IPS-20b (cell line): ENCODE measurements at regions not wholly inside any gene's neighbourhood (a gene's known extent, or its start where the extent isn't known, plus 50 kb on each side); places are given as distances from the start of the nearest gene placed in this dataset.

ENCODE experiments used
- H3K27ac ChIP-seq: one replicate; pipeline ENCODE4 v1.5.1; 2013; ENCODE audit warnings: low read length
- H3K27me3 ChIP-seq: 2 replicates; pipeline ENCODE4 v1.6.1; 2013; ENCODE audit warnings: mild to moderate bottlenecking, low read length, inconsistent platforms; ENCODE audit not compliant: insufficient read depth
- H3K36me3 ChIP-seq: 2 replicates; pipeline ENCODE4 v1.6.1; 2013; ENCODE audit warnings: low read depth, mild to moderate bottlenecking, inconsistent platforms, low read length, moderate library complexity; ENCODE audit not compliant: insufficient read depth
- H3K4me1 ChIP-seq: 2 replicates; pipeline ENCODE4 v1.6.1; 2013; ENCODE audit warnings: mild to moderate bottlenecking, control low read depth, inconsistent platforms, low read length, moderate library complexity; ENCODE audit not compliant: insufficient read depth
- H3K4me3 ChIP-seq: 2 replicates; pipeline ENCODE4 v1.5.1; 2013; ENCODE audit warnings: mild to moderate bottlenecking, low read length, inconsistent platforms
- H3K9ac ChIP-seq: 2 replicates; pipeline ENCODE4 v1.6.1; 2013; ENCODE audit warnings: low read depth, mild to moderate bottlenecking, inconsistent platforms, low read length, moderate library complexity
- H3K9me3 ChIP-seq: 2 replicates; pipeline ENCODE4 v1.6.1; 2013; ENCODE audit warnings: mild to moderate bottlenecking, low read depth, low read length, inconsistent platforms; ENCODE audit not compliant: insufficient read depth

DNA sequence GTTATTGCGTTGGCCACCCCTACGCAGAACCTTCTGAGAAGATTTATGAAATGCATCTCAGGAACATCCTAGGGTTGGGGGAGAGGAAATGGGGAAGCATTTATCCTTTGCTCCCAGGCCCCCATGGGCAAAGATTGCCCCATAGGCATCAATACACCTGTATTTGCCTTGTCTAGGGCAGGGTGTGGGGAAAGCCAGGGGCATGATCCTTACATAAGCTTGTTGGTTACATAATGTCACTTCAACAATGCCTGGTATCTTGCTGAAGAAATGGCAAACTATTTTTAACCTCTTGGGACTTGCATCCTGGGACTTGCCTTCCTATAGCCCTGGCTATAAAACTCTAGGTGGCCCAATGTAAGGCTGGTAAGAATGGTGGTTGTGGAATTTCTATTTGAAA is 53.9 kb upstream of the SPRED2 start:
- Histone ChIP-seq H3K9me3 (no peaks in the 10 kb centered on the region), H3K36me3 (no peaks in the 10 kb centered on the region), H3K27ac (no peak overlapping the region), H3K27me3 (no peaks in the 10 kb centered on the region), H3K4me1 (no peaks in the 10 kb centered on the region), H3K9ac (no peak overlapping the region), H3K4me3 (no peak overlapping the region)

DNA sequence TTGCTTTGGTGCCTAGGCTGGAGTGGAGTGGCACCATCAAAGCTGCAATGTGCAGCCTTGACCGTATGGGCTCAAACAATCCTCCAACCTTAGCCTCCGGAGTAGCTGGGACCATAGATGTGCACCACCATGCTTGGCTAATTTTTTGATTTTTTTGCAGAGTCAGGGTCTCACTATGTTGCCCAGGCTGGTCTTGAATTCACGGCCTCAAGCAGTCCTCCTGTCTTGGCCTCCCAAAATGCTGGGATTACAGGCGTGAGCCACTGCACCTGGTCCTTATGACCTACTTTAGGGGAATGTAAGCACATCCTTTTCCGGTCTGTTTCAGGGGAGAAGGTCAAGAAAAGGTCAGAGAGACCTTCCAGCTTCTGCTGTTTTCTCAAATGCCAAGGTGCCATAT is 53.4 kb upstream of the SPRED2 start:
- Histone ChIP-seq H3K4me1 (no peaks in the 10 kb centered on the region), H3K4me3 (no peak overlapping the region), H3K27me3 (no peaks in the 10 kb centered on the region), H3K9me3 (no peaks in the 10 kb centered on the region), H3K27ac (no peak overlapping the region), H3K9ac (no peak overlapping the region), H3K36me3 (no peaks in the 10 kb centered on the region)

DNA sequence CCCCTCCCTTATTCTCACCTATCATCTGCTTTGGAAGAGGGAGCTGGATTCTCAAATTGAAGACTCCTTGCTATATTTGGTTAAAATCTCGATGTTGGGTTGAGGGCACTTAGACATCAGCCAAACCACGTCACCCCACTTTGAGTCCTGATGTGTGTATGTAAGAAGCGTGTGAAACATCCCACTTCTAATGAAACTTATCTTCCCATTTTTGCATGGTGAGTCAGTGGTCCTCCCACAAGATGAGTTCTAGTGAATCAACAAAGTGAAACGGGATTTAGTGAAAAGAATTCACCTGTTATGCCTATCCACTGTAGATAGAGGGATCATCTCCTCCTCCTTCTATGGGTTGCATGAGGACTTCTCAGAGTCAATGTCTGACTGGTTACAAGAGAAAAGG is 51.4 kb upstream of the SPRED2 start:
- H3K27me3 ChIP-seq: no peaks in the 10 kb centered on the region
- H3K9ac ChIP-seq: no peak overlapping the region
- H3K4me1 ChIP-seq: no peaks in the 10 kb centered on the region
- H3K4me3 ChIP-seq: no peak overlapping the region
- H3K27ac ChIP-seq: no peak overlapping the region
- H3K9me3 ChIP-seq: no peaks in the 10 kb centered on the region
- no peaks in the 10 kb centered on the region for H3K36me3 ChIP-seq

DNA sequence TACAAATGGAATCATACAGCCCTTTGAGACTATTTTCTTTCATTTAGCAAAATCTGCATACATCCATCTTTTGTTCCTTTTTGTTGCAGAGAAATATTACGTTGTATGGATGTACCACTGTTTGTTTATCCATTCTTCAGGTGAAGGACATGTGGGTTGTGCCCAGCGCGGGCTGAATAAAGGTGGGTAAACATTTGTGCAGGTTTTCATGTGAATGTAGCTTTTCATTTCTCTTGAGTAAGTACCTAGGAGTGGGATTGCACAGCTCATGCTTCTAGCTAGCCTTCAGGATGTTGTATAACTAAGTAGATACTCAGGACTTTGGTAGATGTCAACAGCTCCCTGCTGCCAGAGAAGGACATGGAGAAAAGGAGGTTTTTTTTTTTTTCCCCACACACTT is 50.6 kb upstream of the SPRED2 start:
- no peak overlapping the region for H3K9ac ChIP-seq
- no peak overlapping the region for H3K27ac ChIP-seq
- H3K9me3 ChIP-seq: no peaks in the 10 kb centered on the region
- no peaks in the 10 kb centered on the region for H3K4me1 ChIP-seq
- H3K27me3 ChIP-seq: no peaks in the 10 kb centered on the region
- no peaks in the 10 kb centered on the region for H3K36me3 ChIP-seq
- H3K4me3 ChIP-seq: no peak overlapping the region
